ENCODE measurements at regions not wholly inside any gene's neighbourhood (a gene's known extent, or its start where the extent isn't known, plus 50 kb on each side); places are given as distances from the start of the nearest gene placed in this dataset.

DNA sequence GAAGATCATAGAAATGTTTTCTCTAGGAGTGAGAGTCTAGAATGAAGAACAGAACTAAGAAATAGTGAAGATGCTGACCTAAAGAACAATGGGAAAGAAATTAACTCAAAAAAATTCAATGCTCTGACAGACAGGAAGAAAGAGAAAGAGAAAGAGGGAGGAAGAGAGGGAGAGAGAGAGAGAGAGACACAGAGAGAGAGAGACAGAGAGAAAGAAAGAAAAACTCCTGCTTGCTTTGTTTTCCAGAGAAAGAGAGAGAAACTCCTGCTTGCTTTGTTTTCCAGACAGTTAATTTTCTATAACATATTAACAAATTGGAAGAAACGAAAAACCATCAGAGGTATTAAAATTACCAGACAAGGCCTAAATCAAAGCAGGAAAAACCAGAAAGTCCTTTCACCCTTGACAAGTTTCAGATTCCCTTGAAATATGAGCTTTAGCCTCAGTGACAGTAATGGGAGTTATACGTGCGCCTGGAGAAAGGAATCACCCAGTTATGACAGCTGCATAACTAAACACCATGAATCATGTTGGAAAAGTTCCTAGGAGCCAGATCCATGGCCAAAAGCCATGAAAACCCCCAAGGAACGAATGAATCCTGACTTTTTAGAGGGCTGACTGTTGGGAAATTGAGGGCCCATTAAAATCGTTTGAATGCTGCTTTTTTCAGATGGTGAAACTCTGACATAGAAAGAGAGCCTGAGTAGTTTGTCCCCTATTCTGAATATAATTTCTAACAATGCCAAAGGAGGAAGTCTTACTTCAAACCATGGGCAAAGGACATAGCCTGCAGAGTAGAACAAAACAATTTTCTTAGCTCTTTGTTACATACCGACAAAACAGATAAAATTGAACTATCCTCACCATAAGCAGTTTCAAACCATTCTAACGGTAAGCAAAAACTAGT lies 228.6 kb upstream of the CHST9 start:
- no peaks in the 10 kb centered on the region for H4K20me1 ChIP-seq (ENCODE audit: insufficient read depth, low read length)
- intact Hi-C loops (cut with micrococcal nuclease) = no loop called here

DNA sequence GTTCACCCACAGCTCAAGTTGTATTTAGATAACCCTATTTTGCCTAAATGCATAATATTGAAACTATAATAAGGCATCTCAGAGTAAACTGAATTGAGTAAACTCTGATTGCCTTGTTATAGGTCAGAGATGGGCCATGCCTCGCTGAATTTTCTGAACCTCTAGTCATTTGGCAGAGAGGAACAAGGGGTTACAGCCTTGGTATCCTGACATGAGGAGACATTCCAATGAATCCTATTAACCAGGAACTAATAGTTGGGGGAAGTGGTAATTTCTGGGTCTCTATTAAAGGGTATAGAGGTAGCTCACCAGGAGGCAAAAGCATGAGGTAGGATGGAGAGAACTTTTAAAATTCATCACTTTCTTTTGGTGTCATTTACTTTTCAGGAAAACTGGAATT lies 227.4 kb upstream of the CHST9 start:
- Mint-ChIP-seq H3K9me3 (peaks cover 0 to 3% (median 0%) of the 10 kb centered on the region in 7 donors), H3K4me3 (peak overlapping the region in 1 of 2 donors; percentile 23), H3K27me3 (ENCODE audit: low read depth in 3 of 3) (no peaks in the 10 kb centered on the region), H3K4me1 (no peaks in the 10 kb centered on the region), H3K27ac (no peak overlapping the region), H3K36me3 (no peaks in the 10 kb centered on the region)
- intact Hi-C loops (cut with micrococcal nuclease) = no loop called here
- H3K4me2 ChIP-seq (replicated peaks; ENCODE audit: extremely low read depth, low read length, poor library complexity, severe bottlenecking) = no peak overlapping the region
- no peak overlapping the region for H2AFZ ChIP-seq (ENCODE audit: insufficient read depth, low read depth, low read length, poor library complexity, severe bottlenecking)
- no peaks in the 10 kb centered on the region for H3K9me3 ChIP-seq (replicated peaks in 1 of 2; ENCODE audit: control insufficient read depth in 1 of 2, insufficient read depth in 1 of 2, low read length in 2 of 2)
- H3K9ac ChIP-seq (ENCODE audit: insufficient read depth, low read length, poor library complexity, severe bottlenecking) = no peak overlapping the region
- H3K27me3 ChIP-seq (ENCODE audit: control insufficient read depth in 2 of 2, insufficient read depth in 2 of 2, low read length in 2 of 2) = no peaks in the 10 kb centered on the region
- H3K79me2 ChIP-seq (ENCODE audit: insufficient read depth, low read length) = no peaks in the 10 kb centered on the region
- no peaks in the 10 kb centered on the region for H3K36me3 ChIP-seq (replicated peaks in 1 of 2; ENCODE audit: control insufficient read depth in 1 of 2, insufficient read depth in 2 of 2, low read length in 2 of 2)
- no peak for DNase-seq
- no peaks in the 10 kb centered on the region for H3K4me1 ChIP-seq (ENCODE audit: control insufficient read depth in 1 of 2, insufficient read depth in 2 of 2, low read length in 2 of 2)
- H3K4me3 ChIP-seq (replicated peaks in 1 of 3; ENCODE audit: low read depth in 2 of 3, low read length in 3 of 3) = no peak overlapping the region
- H3K27ac ChIP-seq (ENCODE audit: low read depth in 1 of 2, low read length in 2 of 2) = no peak overlapping the region
- whole genome bisulfite sequencing (ENCODE audit: insufficient coverage) = 83% methylated on average over 1 of the region's 1 CpG
- TF ChIP-seq, protein P1, sequence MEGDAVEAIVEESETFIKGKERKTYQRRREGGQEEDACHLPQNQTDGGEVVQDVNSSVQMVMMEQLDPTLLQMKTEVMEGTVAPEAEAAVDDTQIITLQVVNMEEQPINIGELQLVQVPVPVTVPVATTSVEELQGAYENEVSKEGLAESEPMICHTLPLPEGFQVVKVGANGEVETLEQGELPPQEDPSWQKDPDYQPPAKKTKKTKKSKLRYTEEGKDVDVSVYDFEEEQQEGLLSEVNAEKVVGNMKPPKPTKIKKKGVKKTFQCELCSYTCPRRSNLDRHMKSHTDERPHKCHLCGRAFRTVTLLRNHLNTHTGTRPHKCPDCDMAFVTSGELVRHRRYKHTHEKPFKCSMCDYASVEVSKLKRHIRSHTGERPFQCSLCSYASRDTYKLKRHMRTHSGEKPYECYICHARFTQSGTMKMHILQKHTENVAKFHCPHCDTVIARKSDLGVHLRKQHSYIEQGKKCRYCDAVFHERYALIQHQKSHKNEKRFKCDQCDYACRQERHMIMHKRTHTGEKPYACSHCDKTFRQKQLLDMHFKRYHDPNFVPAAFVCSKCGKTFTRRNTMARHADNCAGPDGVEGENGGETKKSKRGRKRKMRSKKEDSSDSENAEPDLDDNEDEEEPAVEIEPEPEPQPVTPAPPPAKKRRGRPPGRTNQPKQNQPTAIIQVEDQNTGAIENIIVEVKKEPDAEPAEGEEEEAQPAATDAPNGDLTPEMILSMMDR (IDR thresholded peaks at IDR 0.05) = no peak
- no peaks in the 10 kb centered on the region for H4K20me1 ChIP-seq (ENCODE audit: insufficient read depth, low read length)

More for the DNA sequence above, 228.6 kb upstream of the CHST9 start:
- Mint-ChIP-seq H3K36me3 (no peaks in the 10 kb centered on the region), H3K9me3 (peaks cover 0 to 3% (median under 1%) of the 10 kb centered on the region in 7 donors), H3K4me3 (no peak overlapping the region), H3K27ac (no peak overlapping the region), H3K27me3 (ENCODE audit: low read depth in 3 of 3) (no peaks in the 10 kb centered on the region), H3K4me1 (no peaks in the 10 kb centered on the region)
- no CpG with 5 or more reads among the region's 7 CpGs for WGBS (ENCODE audit: insufficient coverage)
- Histone ChIP-seq H3K79me2 (ENCODE audit: insufficient read depth, low read length) (no peaks in the 10 kb centered on the region), H3K9me3 (replicated peaks in 1 of 2; ENCODE audit: control insufficient read depth in 1 of 2, insufficient read depth in 1 of 2, low read length in 2 of 2) (peaks cover 0 to 3% of the 10 kb centered on the region in 2 donors), H3K9ac (ENCODE audit: insufficient read depth, low read length, poor library complexity, severe bottlenecking) (no peak overlapping the region), H3K36me3 (replicated peaks in 1 of 2; ENCODE audit: control insufficient read depth in 1 of 2, insufficient read depth in 2 of 2, low read length in 2 of 2) (no peaks in the 10 kb centered on the region), H3K4me2 (replicated peaks; ENCODE audit: extremely low read depth, low read length, poor library complexity, severe bottlenecking) (no peak overlapping the region), H2AFZ (ENCODE audit: insufficient read depth, low read depth, low read length, poor library complexity, severe bottlenecking) (no peak overlapping the region), H3K4me3 (replicated peaks in 1 of 3; ENCODE audit: low read depth in 2 of 3, low read length in 3 of 3) (no peak overlapping the region), H3K4me1 (ENCODE audit: control insufficient read depth in 1 of 2, insufficient read depth in 2 of 2, low read length in 2 of 2) (no peaks in the 10 kb centered on the region), H3K27me3 (ENCODE audit: control insufficient read depth in 2 of 2, insufficient read depth in 2 of 2, low read length in 2 of 2) (no peaks in the 10 kb centered on the region), H3K27ac (ENCODE audit: low read depth in 1 of 2, low read length in 2 of 2) (no peak overlapping the region)
- TF ChIP-seq, protein P1 (IDR thresholded peaks at IDR 0.05) = no peak
- DNase-seq = no peak
